Natural killer cell (primary cell): ENCODE measurements at regions not wholly inside any gene's neighbourhood (a gene's known extent, or its start where the extent isn't known, plus 50 kb on each side); places are given as distances from the start of the nearest gene placed in this dataset.

Experiments used
- ATAC-seq, 3 donors: fragments of 150-1000 bp in 2 of 3; fragments of 200-7000 bp in 1 of 3; cut with Tn5 transposase; 1 replicate in 1 of 3; 2 replicates in 2 of 3; pipeline ENCODE4 v1.10.0; 2021; ENCODE audit warnings: mild to moderate bottlenecking in 2 of 3, moderate library complexity in 2 of 3
- DNase-seq, 2 donors: peaks; one replicate each; pipeline versions ENCODE4 v3.0.0 to v3.0.0-alpha.2; 2013 to 2021; ENCODE audit warnings: mixed read lengths in 1 of 2
- H3K27ac ChIP-seq: one replicate; pipeline ENCODE4 v1.5.1; 2013; ENCODE audit warnings: mild to moderate bottlenecking, low read length
- H3K27me3 ChIP-seq: one replicate; pipeline ENCODE4 v1.6.1; 2013; ENCODE audit warnings: low read length; ENCODE audit not compliant: control insufficient read depth, insufficient read depth
- H3K36me3 ChIP-seq: one replicate; pipeline ENCODE4 v1.6.1; 2013; ENCODE audit warnings: low read length; ENCODE audit not compliant: control insufficient read depth, insufficient read depth
- H3K4me1 ChIP-seq: one replicate; pipeline ENCODE4 v1.6.1; 2013; ENCODE audit warnings: low read length; ENCODE audit not compliant: control insufficient read depth, insufficient read depth
- H3K4me3 ChIP-seq: one replicate; pipeline ENCODE4 v1.5.1; 2013; ENCODE audit warnings: low read length
- H3K9me3 ChIP-seq: one replicate; pipeline ENCODE4 v1.6.1; 2013; ENCODE audit warnings: low read length; ENCODE audit not compliant: control insufficient read depth, insufficient read depth
- H3K27ac Mint-ChIP-seq, 2 donors: one replicate each; pipeline ENCODE4 v1.8.0; 2022; ENCODE audit warnings: mild to moderate bottlenecking in 2 of 2, mixed read lengths in 2 of 2, moderate library complexity in 1 of 2
- H3K27me3 Mint-ChIP-seq, 2 donors: one replicate each; pipeline ENCODE4 v1.8.0; 2022; ENCODE audit warnings: low read depth in 2 of 2, mixed read lengths in 2 of 2
- H3K36me3 Mint-ChIP-seq: one replicate; pipeline ENCODE4 v1.8.0; 2022; ENCODE audit warnings: mixed read lengths
- H3K4me1 Mint-ChIP-seq, 2 donors: one replicate each; pipeline ENCODE4 v1.8.0; 2022; ENCODE audit warnings: mixed read lengths in 2 of 2
- H3K4me3 Mint-ChIP-seq: one replicate; pipeline ENCODE4 v1.8.0; 2022; ENCODE audit warnings: mild to moderate bottlenecking, moderate library complexity, mixed read lengths
- H3K9me3 Mint-ChIP-seq, 2 donors: one replicate each; pipeline ENCODE4 v1.8.0; 2022; ENCODE audit warnings: mixed read lengths in 2 of 2
- WGBS: methylation state at CpG from one replicate; pipeline ENCODE4 v1.1.7; 2013; ENCODE audit warnings: missing lambda C conversion rate; ENCODE audit not compliant: insufficient coverage; 5-methylcytosine and 5-hydroxymethylcytosine counted together
- intact Hi-C: fragments of 100-400 bp; cut with micrococcal nuclease; formaldehyde crosslinking; loops from one replicate; pipeline ENCODE4 v1.14.2; 2022
- TF ChIP-seq, protein P1 (sequence below): fragments of 200-600 bp; IDR thresholded peaks from one replicate; pipeline ENCODE4 v1.8.0; 2022; ENCODE audit warnings: antibody characterized with exemption

DNA sequence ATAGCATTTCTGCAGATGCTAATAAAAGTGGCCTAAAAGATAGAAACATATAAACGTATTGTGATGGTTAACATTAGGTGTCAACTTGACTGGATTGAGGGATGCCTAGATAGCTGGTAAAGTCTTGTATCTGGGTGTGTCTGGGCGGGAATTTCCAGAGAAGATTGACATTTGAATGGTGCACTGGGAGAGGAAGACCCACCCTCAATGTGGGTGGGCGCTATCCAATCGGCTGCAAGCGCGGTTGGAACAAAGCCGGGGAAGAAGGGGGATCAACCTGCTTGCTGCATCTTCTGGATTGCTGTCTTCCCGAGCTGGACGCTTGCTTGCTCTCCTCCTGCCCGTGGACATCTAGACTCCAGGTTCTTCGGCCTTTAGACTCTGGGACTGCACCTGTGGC lies 114.0 kb upstream of the ZNF644 start:
- Histone ChIP-seq H3K9me3 (no peaks in the 10 kb centered on the region), H3K27ac (no peak overlapping the region), H3K27me3 (no peaks in the 10 kb centered on the region), H3K36me3 (no peaks in the 10 kb centered on the region), H3K4me3 (no peak overlapping the region), H3K4me1 (peaks cover 5% of the 10 kb centered on the region)
- Mint-ChIP-seq H3K27me3 (peaks cover 50 to 71% of the 10 kb centered on the region in 2 donors), H3K4me3 (no peak overlapping the region), H3K36me3 (no peaks in the 10 kb centered on the region), H3K4me1 (peaks cover 10% of the 10 kb centered on the region in 2 donors), H3K27ac (no peak overlapping the region), H3K9me3 (no peaks in the 10 kb centered on the region)
- DNase-seq (no peak), ATAC-seq (no peak)
- WGBS, result 81% methylated on average over 11 of the region's 11 CpGs
- TF ChIP-seq, protein P1, sequence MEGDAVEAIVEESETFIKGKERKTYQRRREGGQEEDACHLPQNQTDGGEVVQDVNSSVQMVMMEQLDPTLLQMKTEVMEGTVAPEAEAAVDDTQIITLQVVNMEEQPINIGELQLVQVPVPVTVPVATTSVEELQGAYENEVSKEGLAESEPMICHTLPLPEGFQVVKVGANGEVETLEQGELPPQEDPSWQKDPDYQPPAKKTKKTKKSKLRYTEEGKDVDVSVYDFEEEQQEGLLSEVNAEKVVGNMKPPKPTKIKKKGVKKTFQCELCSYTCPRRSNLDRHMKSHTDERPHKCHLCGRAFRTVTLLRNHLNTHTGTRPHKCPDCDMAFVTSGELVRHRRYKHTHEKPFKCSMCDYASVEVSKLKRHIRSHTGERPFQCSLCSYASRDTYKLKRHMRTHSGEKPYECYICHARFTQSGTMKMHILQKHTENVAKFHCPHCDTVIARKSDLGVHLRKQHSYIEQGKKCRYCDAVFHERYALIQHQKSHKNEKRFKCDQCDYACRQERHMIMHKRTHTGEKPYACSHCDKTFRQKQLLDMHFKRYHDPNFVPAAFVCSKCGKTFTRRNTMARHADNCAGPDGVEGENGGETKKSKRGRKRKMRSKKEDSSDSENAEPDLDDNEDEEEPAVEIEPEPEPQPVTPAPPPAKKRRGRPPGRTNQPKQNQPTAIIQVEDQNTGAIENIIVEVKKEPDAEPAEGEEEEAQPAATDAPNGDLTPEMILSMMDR, result no peak
- intact Hi-C loops, result no loop called here

DNA sequence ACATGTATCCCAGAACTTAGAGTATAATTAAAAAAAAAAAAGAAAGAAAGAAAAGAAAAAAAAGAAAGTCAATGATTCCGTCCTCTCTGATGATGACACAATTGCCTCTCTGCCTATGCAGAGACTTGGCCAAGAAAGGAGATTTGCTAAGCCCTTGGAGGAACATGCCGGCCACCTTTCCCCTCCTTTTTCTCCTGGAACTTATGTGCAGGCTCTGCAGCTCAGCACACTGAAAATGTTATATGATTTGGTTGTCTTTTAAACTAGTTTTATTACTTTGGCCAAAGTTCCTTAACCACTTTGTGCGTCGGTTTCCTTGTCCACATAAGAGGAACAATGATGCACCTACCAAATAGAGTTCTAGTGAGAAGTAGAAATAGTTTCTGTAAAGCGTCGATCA lies 111.4 kb upstream of the ZNF644 start:
- Histone ChIP-seq H3K4me1 (peaks cover 5% of the 10 kb centered on the region), H3K27ac (no peak overlapping the region), H3K27me3 (no peaks in the 10 kb centered on the region), H3K36me3 (no peaks in the 10 kb centered on the region), H3K4me3 (no peak overlapping the region), H3K9me3 (no peaks in the 10 kb centered on the region)
- H3K4me1 Mint-ChIP-seq, result peaks cover 10% of the 10 kb centered on the region in 2 donors
- H3K27ac Mint-ChIP-seq, result no peak overlapping the region
- TF ChIP-seq, protein P1, result no peak
- H3K4me3 Mint-ChIP-seq, result no peak overlapping the region
- peaks cover 48 to 88% of the 10 kb centered on the region in 2 donors for H3K27me3 Mint-ChIP-seq
- no peaks in the 10 kb centered on the region for H3K9me3 Mint-ChIP-seq
- 84% methylated on average over 6 of the region's 6 CpGs for WGBS
- no peaks in the 10 kb centered on the region for H3K36me3 Mint-ChIP-seq
- DNase-seq (no peak), ATAC-seq (no peak)
- intact Hi-C loops, result no loop called here

DNA sequence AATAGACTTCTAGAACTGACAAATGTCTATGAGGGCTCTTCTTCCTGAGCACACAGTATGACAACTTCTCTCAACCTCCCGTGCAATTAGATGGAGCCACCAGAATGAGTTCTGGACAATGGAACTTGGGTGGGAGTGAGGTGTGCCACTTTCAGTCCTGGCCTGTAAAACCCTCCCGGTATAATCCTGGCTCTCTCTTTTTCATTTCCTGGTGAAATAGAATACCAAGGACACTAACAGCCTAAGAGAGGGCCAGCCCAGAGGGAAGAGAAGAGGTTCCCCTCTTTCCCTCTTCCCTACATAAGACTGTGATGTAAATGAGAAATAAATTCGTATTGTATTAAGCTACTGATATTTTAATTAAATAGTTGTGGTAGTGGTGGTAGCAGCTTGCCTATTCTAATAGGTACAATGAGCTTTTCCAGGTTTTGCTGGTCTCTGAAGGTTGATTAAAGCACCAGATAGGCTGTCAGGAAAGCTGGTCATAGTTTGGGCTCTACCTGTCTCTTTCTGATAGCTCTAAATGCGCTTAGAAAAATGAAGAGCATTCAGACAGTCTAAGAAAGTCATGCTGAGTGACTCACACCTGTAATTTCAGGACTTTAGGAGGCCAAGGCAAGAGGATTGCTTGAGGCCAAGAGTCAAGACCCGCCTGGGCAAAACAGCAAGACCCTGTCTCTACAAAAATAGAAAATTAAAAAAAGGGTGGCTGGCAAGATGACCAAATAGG lies 108.6 kb upstream of the ZNF644 start:
- Histone ChIP-seq H3K9me3 (no peaks in the 10 kb centered on the region), H3K4me1 (no peaks in the 10 kb centered on the region), H3K36me3 (no peaks in the 10 kb centered on the region), H3K4me3 (no peak overlapping the region), H3K27ac (no peak overlapping the region), H3K27me3 (peaks cover 2% of the 10 kb centered on the region)
- WGBS, result 88% methylated on average over 5 of the region's 5 CpGs
- no peak for DNase-seq
- no peaks in the 10 kb centered on the region for H3K36me3 Mint-ChIP-seq
- H3K27me3 Mint-ChIP-seq, result peaks cover 44 to 84% of the 10 kb centered on the region in 2 donors
- H3K27ac Mint-ChIP-seq, result no peak overlapping the region
- no peak for ATAC-seq
- no peaks in the 10 kb centered on the region for H3K9me3 Mint-ChIP-seq
- intact Hi-C loops, result no loop called here
- no peaks in the 10 kb centered on the region for H3K4me1 Mint-ChIP-seq
- TF ChIP-seq, protein P1, result no peak
- H3K4me3 Mint-ChIP-seq, result no peak overlapping the region

DNA sequence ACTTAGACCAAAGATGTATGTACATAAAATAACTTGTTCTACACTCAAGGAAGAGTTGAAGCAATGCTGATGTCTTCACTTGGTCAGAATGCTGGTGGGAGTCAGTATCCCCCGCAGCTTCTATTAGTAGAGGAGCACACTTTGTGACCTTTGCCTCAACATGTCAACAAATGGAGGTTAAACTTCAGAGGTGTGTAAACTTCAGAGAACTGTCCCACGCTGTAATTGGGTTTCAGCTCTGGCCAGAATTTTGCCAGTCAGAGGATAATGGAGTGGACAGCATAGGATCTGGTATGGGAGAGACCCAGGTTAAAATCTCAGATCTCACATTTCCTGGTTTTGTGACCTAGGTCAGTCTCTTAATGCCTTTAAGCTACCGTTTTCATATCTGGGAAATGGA lies 107.6 kb upstream of the ZNF644 start:
- no peak overlapping the region for H3K4me3 Mint-ChIP-seq
- intact Hi-C loops, result no loop called here
- TF ChIP-seq, protein P1, result no peak
- H3K27ac Mint-ChIP-seq, result no peak overlapping the region
- Histone ChIP-seq H3K4me1 (peaks cover 8% of the 10 kb centered on the region), H3K27me3 (peaks cover 2% of the 10 kb centered on the region), H3K27ac (no peak overlapping the region), H3K9me3 (no peaks in the 10 kb centered on the region), H3K36me3 (no peaks in the 10 kb centered on the region), H3K4me3 (no peak overlapping the region)
- 90% methylated on average over 3 of the region's 3 CpGs for WGBS
- peaks cover 41 to 77% of the 10 kb centered on the region in 2 donors for H3K27me3 Mint-ChIP-seq
- peaks cover 9% of the 10 kb centered on the region in 2 donors for H3K4me1 Mint-ChIP-seq
- no peak for ATAC-seq
- H3K36me3 Mint-ChIP-seq, result no peaks in the 10 kb centered on the region
- no peak for DNase-seq
- no peaks in the 10 kb centered on the region for H3K9me3 Mint-ChIP-seq
